ENCODE measurements at regions not wholly inside any gene's neighbourhood (a gene's known extent, or its start where the extent isn't known, plus 50 kb on each side); places are given as distances from the start of the nearest gene placed in this dataset.

GRCh38 chr20:24838546-24839535, 110.2 kb upstream of the CST7 start:
- TF ChIP-seq CTCF (IDR thresholded peaks at IDR 0.05) (no peak), POLR2A (IDR thresholded peaks at IDR 0.05) (no peak)

All from esophagus squamous epithelium (tissue), 4 donors.